GM19395 (cell line): ENCODE measurements at regions not wholly inside any gene's neighbourhood (a gene's known extent, or its start where the extent isn't known, plus 50 kb on each side); places are given as distances from the start of the nearest gene placed in this dataset.

Experiments used
- ATAC-seq: cut with Tn5 transposase; IDR thresholded peaks from one replicate; pipeline ENCODE4 v1.9.1; 2021; ENCODE audit warnings: mild to moderate bottlenecking, moderate library complexity; ENCODE audit not compliant: unreplicated experiment

DNA sequence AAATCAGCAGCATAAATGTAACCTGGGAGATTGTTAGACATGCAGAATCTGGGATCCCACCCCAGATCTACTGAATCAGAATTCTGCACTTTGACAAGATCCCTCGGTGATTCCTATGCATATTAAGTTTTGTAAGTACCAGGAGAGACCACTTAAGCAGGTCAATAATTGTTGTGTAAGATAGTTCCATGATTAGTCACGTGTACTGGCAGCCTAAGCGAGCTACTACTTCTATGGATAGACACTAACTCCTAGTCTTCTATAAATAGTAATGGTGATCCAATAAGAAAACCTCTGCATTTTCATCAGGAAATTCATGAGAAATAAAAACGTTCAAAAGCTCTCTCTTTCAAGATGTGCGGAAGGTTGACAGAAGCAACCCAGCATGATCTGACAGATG is 988.2 kb upstream of the CHAC2 start:
- ATAC-seq, result no peak

DNA sequence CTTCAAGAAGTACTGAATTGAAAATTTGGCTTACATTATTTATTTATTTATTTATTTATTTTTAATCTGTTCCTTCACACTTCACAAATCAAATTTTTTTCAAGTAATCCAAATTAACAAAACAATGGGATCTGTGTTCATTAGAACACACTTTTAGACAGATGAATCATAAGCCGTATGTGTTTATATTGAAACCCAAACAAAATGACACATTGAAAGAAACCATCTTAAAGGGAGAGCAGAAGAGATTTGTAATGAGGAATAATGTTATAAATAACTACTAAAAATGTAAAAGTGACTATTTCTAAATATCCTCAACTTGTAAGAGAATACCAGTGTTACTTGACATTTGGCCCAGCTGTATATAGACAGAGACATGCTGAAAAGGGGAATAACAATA is 991.0 kb upstream of the CHAC2 start:
- ATAC-seq, result no peak

DNA sequence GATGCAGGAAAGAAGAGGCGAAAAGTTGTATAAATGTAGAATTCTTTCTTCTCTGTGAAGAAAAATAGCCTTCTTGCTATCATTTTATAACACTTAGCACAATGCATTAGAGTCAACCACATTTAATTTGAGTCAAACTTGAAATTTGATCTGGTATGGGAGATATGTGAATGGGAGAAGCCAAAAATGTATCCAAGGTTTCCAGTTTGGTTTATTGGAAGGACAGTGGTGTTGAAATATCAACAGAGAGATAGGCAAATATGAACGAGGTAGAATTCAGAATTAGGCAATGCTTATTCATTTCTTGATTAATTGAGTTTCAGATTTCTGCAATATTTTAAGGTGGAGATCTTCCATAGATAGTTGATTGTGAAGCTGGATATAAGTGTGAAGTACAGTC is 991.9 kb upstream of the CHAC2 start:
- ATAC-seq, result no peak

DNA sequence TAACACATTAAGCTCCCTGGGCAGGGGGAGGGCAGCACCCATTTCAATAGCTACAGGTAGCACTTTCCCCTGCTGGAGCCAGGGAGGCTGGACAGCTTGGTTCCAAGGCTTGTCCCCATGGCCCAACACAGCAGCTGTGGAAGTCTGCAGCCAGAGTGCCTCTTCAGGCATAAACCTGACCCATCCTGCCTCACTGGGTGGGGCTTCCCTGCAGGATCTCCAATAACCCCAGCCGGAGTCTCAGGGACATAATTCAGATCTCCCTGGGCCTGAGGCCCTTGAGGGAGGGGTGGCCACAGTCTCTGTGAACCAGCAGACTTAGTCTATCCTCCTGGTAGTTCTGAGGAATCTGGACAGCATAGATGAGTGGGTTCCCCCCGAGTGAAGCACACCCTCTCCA is 1001.9 kb upstream of the CHAC2 start:
- no peak for ATAC-seq

DNA sequence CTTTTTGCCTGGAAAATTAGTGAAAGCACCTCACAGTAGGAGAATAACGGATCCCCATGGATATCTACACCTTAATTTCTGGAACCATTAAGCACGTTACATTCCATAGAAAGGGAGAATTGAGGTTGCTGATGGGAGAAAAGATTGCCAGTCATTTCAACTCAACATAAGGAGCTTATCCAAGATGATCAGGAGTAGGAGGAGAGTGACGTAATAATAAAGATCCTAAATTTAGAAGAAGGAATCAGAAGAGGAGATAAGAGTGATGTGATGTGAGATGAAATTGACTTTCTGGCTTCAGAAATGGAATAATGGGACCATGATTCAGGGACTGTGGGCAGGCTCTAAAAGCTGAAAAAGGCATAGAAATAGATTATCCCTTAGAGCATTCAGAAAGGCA is 1017.8 kb upstream of the CHAC2 start:
- no peak for ATAC-seq

DNA sequence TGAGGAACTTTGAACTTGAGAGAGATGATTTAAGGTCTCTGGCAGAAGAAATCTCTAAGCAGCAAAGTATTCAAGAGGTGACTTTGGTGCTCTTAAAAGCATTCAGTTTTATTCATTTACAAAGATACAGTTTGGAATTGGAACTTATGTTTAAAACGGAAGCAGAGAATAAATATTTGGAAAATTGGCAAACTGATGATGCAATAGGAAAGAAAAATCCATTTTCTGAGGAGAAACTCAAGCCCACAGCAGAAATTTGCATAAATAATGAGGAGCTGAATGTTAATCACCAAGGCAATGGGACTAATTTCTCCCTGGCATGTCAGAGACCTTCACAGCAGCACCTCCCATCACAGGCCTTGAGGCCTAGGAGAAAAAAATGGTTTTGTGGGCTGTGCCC is 1022.5 kb upstream of the CHAC2 start:
- no peak for ATAC-seq

DNA sequence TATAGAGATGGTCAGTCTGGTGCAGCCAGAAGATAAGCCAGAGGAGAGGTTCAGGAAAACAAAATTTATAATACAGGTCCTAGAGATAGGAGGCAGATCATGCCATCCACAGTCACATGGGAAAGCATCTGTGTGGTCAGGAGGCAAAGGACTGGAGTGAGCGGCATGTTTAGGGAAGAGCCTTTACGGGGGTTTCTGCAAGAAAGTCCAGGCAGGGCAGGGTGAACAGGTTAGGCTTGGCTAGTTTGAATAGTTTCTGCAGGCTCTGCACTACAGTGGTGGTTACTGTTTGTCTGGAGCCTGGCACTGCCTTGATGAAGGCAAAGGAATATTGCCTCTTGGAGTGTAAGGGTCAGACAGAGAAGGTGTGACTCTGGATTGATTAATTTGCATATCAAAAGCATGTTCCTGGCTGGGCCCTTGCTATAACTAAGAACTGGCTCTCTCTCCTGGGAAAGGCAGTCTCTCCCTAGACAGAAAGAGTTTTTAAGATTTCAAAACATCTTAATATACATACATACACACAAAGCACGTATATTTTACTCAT is 1034.7 kb upstream of the CHAC2 start:
- no peak for ATAC-seq

DNA sequence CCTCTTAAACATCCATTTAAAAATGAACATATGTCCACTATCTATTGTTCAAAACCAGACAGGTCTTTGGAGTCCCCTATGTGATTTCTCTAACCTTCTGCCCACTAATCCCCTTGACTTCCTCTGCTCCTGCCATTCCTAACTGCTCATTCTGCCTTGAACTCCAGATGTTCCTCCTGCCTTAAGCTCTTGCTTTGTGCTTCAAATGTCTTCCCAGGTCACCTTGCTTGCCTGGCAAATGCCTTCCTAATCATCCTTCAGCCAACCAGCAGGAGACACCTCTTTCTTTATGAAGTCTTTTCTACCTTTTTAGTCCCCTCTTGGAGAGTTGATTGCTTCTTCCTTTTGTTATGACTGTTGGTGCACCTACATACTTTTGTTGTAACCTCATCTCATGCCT is 1043.0 kb upstream of the CHAC2 start:
- ATAC-seq, result no peak

DNA sequence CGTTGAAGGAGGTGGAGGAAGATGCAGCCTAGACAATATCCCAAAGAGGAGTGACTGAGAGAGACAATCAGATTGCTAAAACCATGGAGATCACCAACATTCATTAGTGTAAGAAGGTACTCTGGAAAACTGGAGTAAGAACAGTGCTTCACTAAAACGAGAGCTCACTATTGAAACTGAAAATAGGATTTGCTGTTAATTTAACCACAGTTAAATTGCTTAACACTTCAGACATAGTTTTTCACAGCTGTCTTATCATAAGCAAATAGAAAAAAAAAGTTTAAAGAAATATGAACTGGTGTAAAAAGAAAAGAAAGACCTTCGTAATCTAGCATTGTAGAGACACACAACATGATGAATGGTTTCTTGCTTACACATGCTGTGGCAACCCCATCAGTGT is 1049.8 kb upstream of the CHAC2 start:
- no peak for ATAC-seq

DNA sequence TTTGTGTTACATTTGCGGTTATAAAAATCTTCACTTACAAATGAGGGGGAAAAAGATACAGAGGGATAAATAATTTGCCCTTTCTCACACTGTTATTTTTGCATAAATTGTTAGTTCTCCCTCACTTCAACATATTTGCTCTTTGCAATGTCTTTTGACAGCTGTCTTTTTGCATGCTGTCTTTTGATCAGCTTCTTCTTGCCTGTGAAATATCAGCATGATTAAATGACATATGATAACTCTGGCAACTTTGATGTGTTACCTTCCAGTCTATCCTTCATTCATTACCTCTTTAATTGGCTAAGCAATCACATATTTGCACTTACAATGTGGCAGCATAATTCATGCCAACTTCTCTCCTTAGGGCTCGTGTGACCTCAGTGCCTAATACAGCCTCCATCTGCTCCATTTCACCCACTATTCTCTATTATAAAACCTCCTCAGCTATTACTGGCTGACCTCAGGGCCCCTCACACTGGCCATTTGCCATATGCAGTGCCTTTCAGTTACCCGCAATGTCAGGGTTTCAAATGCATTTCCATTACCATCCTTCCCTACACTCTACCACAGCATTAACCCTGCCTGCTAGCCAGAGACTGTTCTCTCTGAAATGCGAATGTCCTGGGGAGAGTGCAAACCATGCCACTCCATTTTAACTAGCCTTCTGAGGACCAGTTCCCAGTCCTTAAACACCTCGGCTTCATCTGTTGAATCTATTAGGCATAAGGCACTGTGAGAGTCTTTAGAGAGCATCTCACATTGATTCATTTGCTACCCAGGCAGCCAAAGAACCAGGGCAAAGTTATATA is 1056.6 kb upstream of the CHAC2 start:
- ATAC-seq, result no peak

DNA sequence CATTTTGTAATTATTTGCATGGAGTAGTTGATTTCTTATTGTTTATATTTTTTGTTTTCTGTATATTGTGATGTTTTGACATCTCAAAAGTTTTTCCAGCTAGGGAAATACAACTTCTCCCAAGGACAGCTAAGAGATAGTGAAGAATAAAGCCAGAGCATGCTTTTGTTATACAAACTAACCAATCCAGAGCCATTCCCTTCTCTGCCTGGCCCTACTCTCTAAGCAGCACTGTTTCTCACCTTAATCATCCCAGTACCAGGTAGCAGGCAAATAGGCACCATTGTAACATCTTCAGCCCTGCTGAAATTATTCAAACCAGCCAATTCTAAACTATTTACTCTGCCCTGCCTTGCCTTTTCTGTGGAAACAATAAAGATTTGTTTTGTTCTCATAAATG is 1063.4 kb upstream of the CHAC2 start:
- ATAC-seq, result no peak

DNA sequence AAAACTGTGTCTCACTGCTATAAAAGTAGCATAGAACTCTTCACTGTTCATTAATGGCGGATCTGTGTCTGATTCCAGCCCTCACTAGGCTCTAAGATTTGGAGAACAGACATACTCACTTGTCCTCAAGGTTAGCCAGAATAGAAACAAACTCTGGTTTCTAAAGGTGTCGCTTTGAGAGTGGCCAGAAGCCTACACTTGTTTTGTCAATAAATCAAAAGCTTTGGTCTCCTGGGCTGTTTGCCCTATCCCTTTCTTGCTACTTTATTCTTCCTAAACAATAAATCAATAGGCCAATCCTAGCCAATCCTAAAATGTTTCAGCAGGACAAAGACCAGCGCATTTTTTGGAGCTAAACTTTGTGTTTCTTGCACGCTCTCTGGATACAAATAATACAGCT is 1064.6 kb upstream of the CHAC2 start:
- no peak for ATAC-seq

DNA sequence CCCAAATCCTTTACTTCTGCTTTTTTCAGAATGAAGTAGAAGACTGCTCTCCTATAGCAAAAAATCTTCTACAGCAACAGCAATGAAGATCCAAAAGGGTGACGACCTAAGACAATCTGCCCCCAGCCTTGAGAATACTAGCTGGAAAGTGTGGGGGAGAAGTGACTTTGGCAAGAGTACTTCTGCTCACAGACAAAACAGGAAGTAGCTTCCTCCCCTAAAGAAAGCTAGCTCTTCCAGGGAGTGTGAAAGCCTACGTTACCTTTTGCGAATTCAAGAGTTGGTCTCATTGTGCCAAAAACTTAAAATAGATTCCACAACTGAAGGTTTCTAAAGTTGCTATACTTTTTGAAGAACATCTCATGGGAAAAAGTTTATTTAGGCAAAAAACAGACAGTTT is 1069.2 kb upstream of the CHAC2 start:
- ATAC-seq, result no peak

DNA sequence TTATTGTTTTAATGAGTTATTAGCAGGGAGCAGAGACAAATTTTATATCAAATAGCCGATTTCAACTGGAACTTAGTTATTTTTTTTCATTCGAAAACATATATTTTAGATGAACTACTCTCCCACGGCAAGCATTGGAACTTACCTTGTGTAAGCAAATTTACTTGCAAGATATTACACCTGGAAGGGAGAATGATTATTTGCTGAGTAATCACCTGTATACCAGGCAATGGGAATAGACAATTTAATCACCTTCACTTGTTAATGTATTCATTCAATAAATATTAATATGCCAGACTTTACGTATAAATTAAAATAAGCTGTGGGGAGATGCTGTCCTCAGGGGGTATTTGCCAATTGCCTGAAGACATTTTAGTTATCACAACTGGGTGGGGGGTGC is 1069.9 kb upstream of the CHAC2 start:
- ATAC-seq, result no peak

DNA sequence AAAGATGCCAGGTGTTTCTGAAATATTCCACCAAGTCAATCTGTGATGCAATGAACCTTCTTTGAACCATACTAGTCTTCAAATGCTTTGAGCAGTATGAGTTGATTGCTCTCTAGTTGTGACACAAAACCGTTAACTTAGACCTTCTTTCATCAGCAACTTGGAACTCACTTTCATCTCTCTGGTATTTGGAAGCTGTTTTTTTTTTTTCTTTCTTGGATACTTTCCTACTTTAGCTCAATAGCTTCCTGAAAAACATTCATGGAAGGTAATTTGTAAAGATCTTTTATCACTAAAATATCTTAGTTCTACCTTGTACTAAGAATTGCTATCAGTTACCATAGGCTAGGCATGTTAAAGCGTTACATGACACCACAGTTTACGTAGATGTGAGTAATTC is 1071.9 kb upstream of the CHAC2 start:
- ATAC-seq, result no peak

DNA sequence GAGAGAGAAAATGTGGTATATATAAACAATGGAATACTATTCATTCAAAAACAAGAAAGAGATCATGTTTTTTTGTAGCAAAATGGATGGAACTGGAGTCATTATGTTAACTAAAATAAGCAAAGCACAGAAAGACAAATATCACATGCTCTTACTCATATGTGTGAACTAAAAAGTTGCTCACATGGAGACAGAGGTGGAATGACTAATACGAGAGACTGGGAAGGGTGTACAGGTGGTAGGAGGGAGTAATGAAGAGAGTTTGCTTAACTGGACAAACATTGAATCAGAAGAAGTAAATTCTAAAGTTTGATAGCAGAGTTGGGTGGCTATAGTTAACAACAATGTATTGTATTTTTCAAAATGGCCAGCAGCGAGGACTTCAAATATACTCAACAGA is 1080.7 kb upstream of the CHAC2 start:
- ATAC-seq, result no peak

DNA sequence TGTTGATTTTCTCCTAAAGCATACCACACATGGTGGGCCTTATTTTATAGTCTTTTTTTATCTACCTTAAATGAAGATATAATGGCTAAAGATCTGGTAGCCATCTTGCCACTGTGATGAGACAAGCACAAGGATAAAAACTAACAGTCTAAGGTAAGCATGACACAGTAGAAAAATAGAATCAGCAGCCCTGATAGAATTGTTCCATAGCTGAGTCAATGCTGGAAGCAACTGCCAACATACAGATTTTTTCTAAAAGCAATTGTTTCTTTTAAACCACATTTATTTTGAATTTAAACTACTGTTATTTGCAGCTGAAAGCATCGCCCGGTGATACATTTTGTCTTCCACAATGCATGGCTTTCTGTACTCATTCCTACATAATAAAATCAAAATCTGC is 1091.5 kb upstream of the CHAC2 start:
- no peak for ATAC-seq

DNA sequence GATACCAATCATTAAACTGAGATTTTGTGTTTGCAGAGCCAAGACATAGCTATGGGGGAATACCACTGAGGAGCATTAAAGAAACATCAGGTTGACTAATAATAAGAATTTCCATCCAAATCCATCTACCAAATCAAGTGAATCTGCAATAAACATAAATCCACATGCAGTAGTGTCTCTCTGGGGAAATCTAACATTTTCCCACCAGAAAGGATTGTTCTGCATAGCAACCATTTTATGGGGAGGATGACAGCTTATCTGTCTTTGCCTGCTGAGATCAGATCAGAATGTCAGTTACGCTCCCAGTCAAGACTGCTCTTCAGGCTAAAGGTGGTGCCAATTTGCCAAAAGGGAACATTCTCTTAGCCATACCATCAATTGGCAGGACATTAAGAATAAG is 1098.9 kb upstream of the CHAC2 start:
- ATAC-seq, result no peak

DNA sequence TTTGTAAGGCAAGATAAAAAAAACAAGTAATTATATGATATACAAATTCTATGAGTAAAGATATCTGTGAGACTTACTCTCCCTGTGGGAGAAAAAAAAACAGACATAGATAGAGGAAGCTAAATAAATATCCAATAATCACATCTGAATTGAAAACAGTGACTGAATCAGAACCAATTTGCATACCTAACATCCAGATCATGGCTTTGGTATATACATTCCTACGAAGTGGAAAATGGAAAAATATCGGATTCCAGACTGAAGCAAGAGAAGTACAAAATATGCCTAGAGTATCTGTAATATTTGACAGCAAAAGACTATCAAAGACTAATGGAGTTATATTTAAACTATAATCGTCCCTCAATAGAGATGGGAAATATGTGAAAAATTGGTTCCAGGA is 1108.1 kb upstream of the CHAC2 start:
- ATAC-seq, result no peak

DNA sequence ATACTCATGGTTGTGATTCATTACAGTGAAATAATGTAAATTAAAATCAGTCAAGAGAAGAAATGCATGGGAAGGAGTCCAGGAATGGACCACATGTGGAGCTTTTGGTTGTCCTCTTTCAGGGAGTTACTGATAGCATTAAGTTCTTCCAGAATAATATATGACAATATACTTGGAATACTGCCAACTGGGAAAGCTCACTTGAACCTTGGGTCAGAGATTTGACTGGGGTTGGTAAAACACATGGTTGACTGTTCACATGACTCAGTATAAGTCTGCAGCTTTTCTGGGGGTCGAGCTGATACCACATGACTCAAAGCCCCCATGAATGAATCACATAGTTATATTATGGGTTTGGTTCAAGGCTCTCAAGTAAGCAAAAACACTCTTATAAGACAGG is 1109.0 kb upstream of the CHAC2 start:
- ATAC-seq, result no peak

DNA sequence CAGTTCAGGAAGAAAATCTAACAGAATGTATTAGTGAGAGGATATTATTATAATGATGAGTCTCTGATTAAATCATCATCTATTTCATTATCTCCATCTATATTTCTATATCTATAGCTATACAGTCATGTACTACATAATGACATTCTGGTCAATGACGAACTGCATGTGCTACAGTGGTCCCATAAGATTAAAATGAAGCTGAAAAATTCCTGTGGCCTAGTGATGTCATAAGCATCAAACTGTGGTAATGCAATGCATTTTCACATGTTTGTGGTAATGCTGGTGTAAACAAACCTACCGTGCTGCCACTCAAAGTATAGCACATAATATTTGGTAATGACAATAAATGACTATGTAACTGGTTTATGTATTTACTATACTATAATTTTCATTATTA is 1127.9 kb upstream of the CHAC2 start:
- no peak for ATAC-seq

DNA sequence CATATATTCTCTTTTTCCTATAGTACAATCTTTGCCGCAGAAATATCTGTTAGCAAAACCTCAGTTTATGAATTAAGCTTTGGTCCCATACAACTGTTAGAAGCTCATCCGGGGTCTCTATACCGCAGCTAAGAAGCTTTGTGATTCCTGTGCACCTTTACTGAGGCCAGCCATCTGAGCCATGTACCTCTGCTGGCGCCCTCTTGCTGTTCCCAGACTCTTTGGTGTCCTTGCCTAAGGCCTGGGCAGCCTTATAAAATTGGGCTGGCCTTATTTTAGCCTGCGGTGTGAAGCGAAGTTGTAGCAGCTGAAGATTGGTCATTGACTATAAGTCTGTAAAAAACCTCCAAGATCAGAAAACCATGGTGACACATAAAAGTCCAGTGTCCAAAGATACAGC is 1135.1 kb upstream of the CHAC2 start:
- no peak for ATAC-seq

DNA sequence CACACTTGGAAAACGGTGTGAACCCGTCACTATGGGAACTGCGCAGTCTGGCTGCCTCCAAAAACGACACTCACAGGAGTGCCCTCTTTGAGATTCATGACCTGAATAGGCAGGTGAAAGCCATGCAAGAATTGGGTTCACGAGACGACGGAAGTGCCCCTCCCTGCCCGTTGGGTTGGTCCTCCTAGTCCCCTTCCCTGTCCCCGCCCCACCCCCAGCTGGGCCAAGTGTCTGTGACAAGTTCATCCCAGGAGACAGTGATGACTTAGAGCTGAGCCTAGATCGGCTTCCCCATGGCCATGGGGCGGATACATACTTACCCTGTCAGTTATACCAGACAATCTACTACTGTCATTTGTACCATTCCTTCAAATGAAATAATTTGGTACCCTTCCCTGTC is 1137.7 kb upstream of the CHAC2 start:
- no peak for ATAC-seq
